Fibroblast of villous mesenchyme (primary cell): ENCODE measurements at regions not wholly inside any gene's neighbourhood (a gene's known extent, or its start where the extent isn't known, plus 50 kb on each side); places are given as distances from the start of the nearest gene placed in this dataset.

Experiments
- DNase-seq: peaks from one replicate; pipeline ENCODE4 v3.0.0-alpha.2; 2010; ENCODE audit warnings: low read depth
- H3K4me3 ChIP-seq: 2 replicates; pipeline ENCODE4 v1.5.1; 2011; ENCODE audit warnings: low read depth, mild to moderate bottlenecking, low read length
- CTCF ChIP-seq: IDR thresholded peaks from 2 replicates; pipeline ENCODE4 v1.5.1; 2012; ENCODE audit warnings: low read depth, mild to moderate bottlenecking, low read length; ENCODE audit not compliant: insufficient read depth

GRCh38 chr1:234697015-234697414 lies 87.0 kb upstream of the IRF2BP2 start:
- DNase-seq: peak; percentile 71
- H3K4me3 ChIP-seq: no peak overlapping the region
- no peak for TF ChIP-seq CTCF

GRCh38 chr1:234696148-234696576 lies 86.2 kb upstream of the IRF2BP2 start:
- no peak for DNase-seq
- H3K4me3 ChIP-seq: no peak overlapping the region
- no peak for TF ChIP-seq CTCF

GRCh38 chr1:234694661-234695060 lies 84.7 kb upstream of the IRF2BP2 start:
- DNase-seq: no peak
- H3K4me3 ChIP-seq: no peak overlapping the region
- TF ChIP-seq CTCF: no peak

GRCh38 chr1:234692966-234693580 lies 83.1 kb upstream of the IRF2BP2 start:
- no peak for DNase-seq
- no peak overlapping the region for H3K4me3 ChIP-seq
- no peak for TF ChIP-seq CTCF

GRCh38 chr1:234691567-234691966 lies 81.6 kb upstream of the IRF2BP2 start:
- no peak overlapping the region for H3K4me3 ChIP-seq
- no peak for DNase-seq
- TF ChIP-seq CTCF: peak; percentile 25

GRCh38 chr1:234690872-234691271 lies 80.9 kb upstream of the IRF2BP2 start:
- no peak overlapping the region for H3K4me3 ChIP-seq
- TF ChIP-seq CTCF: no peak
- DNase-seq: no peak

GRCh38 chr1:234689236-234689635 lies 79.3 kb upstream of the IRF2BP2 start:
- H3K4me3 ChIP-seq: no peak overlapping the region
- no peak for TF ChIP-seq CTCF
- no peak for DNase-seq
